ENCODE measurements at regions not wholly inside any gene's neighbourhood (a gene's known extent, or its start where the extent isn't known, plus 50 kb on each side); places are given as distances from the start of the nearest gene placed in this dataset.

DNA sequence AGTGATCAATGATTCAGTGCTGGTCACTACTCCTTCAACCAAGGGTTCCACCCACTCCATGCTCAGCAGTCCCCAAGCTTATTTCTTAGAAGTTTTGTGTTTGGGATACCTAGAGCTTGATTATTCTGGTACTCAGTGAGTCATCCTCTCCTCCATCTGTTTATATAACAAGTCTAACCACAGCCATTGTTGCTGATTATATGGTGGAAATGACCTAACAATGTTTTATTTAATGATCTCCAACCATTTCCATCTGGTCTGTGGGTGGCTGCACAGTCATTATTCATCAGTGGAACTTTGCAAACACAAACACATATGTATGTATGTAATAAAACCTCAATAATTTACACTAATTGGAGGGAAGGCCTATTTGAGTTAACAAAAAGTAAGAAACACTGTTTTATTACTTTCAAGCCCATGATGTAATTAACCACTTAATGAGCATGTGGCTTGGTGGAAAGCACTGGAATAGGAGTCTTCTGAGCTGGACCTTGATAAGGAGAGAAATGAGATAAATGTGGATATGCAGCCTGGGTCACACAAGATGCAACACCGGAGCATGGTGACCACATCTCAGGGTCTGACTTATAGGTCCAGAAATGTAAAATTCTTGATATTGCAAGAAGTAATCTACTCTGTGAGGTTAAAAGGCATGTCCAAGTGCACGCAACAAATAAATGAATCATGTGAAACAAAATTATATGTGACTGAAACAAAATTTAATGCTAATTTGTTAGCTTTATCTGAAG, 99.0 kb upstream of the WLS start:
- intact Hi-C loops (cut with DNase I), result no loop called here
- Histone ChIP-seq H3K36me3 (no peaks in the 10 kb centered on the region), H3K9me3 (no peaks in the 10 kb centered on the region), H3K4me1 (no peaks in the 10 kb centered on the region), H3K27me3 (no peaks in the 10 kb centered on the region), H3K27ac (no peak overlapping the region), H3K4me3 (no peak overlapping the region)
- TF ChIP-seq POLR2A (IDR thresholded peaks at IDR 0.05), result no peak
- TF ChIP-seq, protein P1, sequence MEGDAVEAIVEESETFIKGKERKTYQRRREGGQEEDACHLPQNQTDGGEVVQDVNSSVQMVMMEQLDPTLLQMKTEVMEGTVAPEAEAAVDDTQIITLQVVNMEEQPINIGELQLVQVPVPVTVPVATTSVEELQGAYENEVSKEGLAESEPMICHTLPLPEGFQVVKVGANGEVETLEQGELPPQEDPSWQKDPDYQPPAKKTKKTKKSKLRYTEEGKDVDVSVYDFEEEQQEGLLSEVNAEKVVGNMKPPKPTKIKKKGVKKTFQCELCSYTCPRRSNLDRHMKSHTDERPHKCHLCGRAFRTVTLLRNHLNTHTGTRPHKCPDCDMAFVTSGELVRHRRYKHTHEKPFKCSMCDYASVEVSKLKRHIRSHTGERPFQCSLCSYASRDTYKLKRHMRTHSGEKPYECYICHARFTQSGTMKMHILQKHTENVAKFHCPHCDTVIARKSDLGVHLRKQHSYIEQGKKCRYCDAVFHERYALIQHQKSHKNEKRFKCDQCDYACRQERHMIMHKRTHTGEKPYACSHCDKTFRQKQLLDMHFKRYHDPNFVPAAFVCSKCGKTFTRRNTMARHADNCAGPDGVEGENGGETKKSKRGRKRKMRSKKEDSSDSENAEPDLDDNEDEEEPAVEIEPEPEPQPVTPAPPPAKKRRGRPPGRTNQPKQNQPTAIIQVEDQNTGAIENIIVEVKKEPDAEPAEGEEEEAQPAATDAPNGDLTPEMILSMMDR (IDR thresholded peaks at IDR 0.05), result no peak
- WGBS (ENCODE audit: insufficient coverage, low coverage, low lambda C conversion rate, missing lambda C conversion rate), result 60% methylated on average over 2 of the region's 2 CpGs
- DNase-seq, result no peak
- ATAC-seq, result no peak

DNA sequence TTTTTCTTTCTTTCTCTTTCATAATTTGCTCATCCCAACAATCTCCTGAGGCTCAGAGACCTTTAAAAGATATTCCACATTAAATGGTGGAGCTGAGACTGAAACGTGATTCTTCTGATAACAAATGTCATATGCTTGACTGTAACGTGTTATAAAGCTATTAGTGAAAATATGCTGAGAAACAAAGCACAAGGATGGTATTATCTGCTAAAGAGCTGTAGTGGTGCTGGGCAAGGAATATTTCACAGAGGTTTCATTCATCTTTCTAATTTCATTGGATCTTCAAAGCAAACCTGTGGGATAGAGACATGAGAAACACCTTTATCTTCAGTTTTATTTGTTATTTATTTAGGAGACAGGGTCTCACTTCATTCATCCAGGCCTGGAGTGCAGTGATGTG, 98.1 kb upstream of the WLS start:
- TF ChIP-seq POLR2A (IDR thresholded peaks at IDR 0.05), result no peak
- TF ChIP-seq, protein P1 (IDR thresholded peaks at IDR 0.05), result no peak
- WGBS (ENCODE audit: insufficient coverage, low coverage, low lambda C conversion rate, missing lambda C conversion rate), result 38% methylated on average over 2 of the region's 2 CpGs
- intact Hi-C loops (cut with DNase I), result no loop called here
- Histone ChIP-seq H3K9me3 (no peaks in the 10 kb centered on the region), H3K27ac (no peak overlapping the region), H3K4me3 (no peak overlapping the region), H3K36me3 (no peaks in the 10 kb centered on the region), H3K4me1 (no peaks in the 10 kb centered on the region), H3K27me3 (no peaks in the 10 kb centered on the region)
- no peak for DNase-seq
- no peak for ATAC-seq

DNA sequence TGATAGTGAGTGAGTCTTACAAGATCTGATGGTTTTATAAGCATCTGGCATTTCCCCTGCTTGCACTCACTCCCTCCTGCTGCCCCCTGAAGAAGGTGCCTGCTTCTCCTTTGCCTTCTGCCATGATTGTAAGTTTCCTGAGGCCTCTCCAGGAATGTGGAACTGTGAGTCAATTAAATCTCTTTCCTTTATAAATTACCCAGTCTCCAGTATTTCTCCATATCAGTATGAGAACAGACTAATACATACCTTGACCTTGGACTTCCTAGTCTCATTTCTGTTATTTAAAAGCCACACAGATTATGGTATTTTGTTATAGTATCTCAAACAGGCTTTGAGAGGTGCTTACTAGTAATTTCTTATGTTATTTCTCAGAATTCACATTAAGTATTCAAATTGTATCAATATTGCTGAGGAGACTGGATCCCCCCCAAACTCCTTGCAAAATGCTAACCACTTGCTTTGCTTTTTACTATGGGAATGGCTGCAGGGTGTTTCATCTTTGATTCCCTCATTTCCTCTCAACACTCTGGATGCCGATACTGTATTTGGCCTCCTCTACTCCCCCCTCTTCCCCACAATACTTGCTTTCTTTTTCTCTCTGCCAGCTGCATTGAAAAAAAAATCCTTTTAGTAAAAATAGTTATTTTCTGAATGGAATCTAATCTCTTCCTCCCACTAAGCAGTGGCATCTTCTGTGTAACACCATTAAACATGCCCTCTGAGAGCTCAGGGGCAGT, 96.9 kb upstream of the WLS start:
- Histone ChIP-seq H3K36me3 (no peaks in the 10 kb centered on the region), H3K4me3 (no peak overlapping the region), H3K4me1 (no peaks in the 10 kb centered on the region), H3K9me3 (no peaks in the 10 kb centered on the region), H3K27ac (no peak overlapping the region), H3K27me3 (no peaks in the 10 kb centered on the region)
- intact Hi-C loops (cut with DNase I), result loop anchor here (5.0 to 10.0 kb wide), 2 partner anchors 202 to 214 kb away; no protein-coding TSS in a partner anchor
- TF ChIP-seq, protein P1 (IDR thresholded peaks at IDR 0.05), result no peak
- TF ChIP-seq POLR2A (IDR thresholded peaks at IDR 0.05), result no peak
- DNase-seq (no peak), ATAC-seq (no peak)
- WGBS (ENCODE audit: insufficient coverage, low coverage, low lambda C conversion rate, missing lambda C conversion rate), result 42% methylated on average over 1 of the region's 1 CpG

DNA sequence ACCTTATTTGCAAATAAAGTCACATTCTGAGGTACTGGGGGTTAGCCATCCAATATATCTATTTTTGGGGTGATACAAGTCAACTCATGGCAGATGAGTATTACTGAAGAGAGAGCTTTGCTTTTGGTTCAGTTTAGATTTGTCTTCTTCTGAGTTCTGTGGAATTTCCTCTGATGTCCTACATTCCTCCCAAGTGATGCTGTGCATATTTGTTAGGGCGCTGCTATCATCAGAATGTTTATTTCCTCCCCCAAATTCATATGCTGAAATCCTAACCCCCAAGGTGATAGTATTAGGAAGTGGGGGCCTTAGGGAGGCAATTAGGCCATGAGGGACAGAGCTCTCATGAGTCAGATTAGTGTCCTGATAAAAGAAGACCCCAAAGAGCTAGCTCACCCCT, 96.2 kb upstream of the WLS start:
- H3K9me3 ChIP-seq, result no peaks in the 10 kb centered on the region
- H3K27me3 ChIP-seq, result no peaks in the 10 kb centered on the region
- no peak overlapping the region for H3K27ac ChIP-seq
- no peaks in the 10 kb centered on the region for H3K36me3 ChIP-seq
- no peak for ATAC-seq
- intact Hi-C loops (cut with DNase I), result loop anchor here (5.0 to 10.0 kb wide), 2 partner anchors 201 to 214 kb away; no protein-coding TSS in a partner anchor
- no peak for TF ChIP-seq POLR2A (IDR thresholded peaks at IDR 0.05)
- TF ChIP-seq, protein P1 (IDR thresholded peaks at IDR 0.05), result no peak
- no peak overlapping the region for H3K4me3 ChIP-seq
- 89% methylated on average over 1 of the region's 1 CpG for WGBS (ENCODE audit: insufficient coverage, low coverage, low lambda C conversion rate, missing lambda C conversion rate)
- DNase-seq, result no peak
- H3K4me1 ChIP-seq, result no peaks in the 10 kb centered on the region

Measured in right lobe of liver (tissue), 6 donors.